ENCODE measurements at regions not wholly inside any gene's neighbourhood (a gene's known extent, or its start where the extent isn't known, plus 50 kb on each side); places are given as distances from the start of the nearest gene placed in this dataset.

DNA sequence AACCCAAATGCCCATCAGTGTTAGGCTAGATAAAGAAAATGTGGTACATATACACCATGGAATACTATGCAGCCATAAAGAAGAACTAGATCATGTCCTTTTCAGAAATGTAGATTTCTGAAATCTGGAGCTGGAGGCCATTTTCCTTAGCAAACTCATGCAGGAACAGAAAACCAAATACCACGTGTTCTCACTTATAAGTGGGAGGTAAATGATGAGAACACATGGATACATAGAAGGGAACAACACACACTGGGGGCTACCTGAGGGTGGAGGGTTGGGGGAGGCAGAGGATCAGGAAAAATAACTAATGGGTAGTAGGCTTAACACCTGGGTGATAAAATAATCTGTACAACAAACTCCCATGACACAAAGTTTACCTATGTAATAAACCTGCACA is 153.5 kb upstream of the PRNP start:
- DNase-seq (ENCODE audit: extremely low read depth in 1 of 11, low read depth in 9 of 11, low spot score in 4 of 11): no peak

DNA sequence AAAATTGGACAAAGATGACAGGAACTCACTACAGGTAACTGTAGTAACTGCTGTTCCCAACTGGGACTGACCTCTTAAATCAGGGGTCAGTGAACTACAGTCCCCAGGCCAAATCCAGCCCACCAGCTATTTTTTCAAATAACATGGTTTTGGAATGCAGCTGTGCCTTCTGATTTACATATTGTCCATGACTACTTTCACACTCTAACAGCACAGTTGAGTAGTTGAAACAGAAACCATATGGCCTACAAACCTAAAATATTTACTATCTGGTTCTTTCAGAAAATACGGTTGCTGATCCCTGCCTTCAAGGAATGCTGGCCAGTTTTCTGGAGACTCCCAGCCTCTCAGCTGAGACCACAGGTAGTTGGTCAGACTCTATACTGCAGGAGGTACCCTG is 161.5 kb upstream of the PRNP start:
- DNase-seq (ENCODE audit: extremely low read depth in 1 of 11, low read depth in 9 of 11, low spot score in 4 of 11): no peak

DNA sequence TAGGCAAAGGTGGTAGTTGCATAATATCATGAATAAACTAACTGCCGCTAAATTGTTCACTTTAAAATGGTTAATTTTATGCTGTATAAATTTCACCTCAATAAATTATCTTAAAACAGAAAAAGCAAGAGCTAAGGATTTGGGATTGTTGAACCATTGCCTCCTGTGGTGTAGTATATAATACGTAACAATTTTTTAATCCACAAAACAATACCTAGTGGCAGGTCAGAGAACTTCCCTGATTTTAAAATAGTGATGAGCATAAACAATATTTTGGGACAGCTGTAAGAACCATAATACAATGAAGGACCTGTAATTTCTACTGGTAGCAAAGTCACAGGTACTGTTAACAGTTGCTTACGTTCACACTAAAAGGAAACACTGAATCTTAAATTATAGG is 161.9 kb upstream of the PRNP start:
- no peak for DNase-seq (ENCODE audit: extremely low read depth in 1 of 11, low read depth in 9 of 11, low spot score in 4 of 11)

GRCh38 chr20:4522310-4522709 is 163.9 kb upstream of the PRNP start:
- no peak for DNase-seq (ENCODE audit: extremely low read depth in 1 of 11, low read depth in 9 of 11, low spot score in 4 of 11)

GRCh38 chr20:4521170-4521968 is 164.9 kb upstream of the PRNP start:
- DNase-seq (ENCODE audit: extremely low read depth in 1 of 11, low read depth in 9 of 11, low spot score in 4 of 11): no peak

GRCh38 chr20:4519534-4519933 is 166.7 kb upstream of the PRNP start:
- DNase-seq (ENCODE audit: extremely low read depth in 1 of 11, low read depth in 9 of 11, low spot score in 4 of 11): no peak

GRCh38 chr20:4516876-4517275 is 169.4 kb upstream of the PRNP start:
- DNase-seq (ENCODE audit: extremely low read depth in 1 of 11, low read depth in 9 of 11, low spot score in 4 of 11): no peak

DNA sequence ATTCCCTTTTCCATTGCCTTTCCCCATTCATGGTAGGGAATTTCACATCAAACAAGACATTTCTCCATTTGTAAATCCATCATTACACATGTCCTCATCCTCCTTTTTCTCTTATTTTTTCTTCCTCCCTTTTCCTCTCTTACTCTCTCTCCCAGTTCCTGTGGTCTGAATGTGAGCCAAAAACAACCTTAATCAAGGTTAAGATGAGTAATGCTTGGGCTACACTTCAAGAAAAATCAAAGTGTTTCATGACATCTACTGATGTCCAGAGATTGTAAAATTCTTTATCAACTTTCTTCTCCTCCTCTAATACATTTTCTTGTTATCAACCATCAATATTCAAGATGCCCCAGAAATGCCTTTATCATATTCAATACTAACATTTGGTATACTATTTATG is 172.5 kb upstream of the PRNP start:
- no peak for DNase-seq (ENCODE audit: extremely low read depth in 1 of 11, low read depth in 9 of 11, low spot score in 4 of 11)

DNA sequence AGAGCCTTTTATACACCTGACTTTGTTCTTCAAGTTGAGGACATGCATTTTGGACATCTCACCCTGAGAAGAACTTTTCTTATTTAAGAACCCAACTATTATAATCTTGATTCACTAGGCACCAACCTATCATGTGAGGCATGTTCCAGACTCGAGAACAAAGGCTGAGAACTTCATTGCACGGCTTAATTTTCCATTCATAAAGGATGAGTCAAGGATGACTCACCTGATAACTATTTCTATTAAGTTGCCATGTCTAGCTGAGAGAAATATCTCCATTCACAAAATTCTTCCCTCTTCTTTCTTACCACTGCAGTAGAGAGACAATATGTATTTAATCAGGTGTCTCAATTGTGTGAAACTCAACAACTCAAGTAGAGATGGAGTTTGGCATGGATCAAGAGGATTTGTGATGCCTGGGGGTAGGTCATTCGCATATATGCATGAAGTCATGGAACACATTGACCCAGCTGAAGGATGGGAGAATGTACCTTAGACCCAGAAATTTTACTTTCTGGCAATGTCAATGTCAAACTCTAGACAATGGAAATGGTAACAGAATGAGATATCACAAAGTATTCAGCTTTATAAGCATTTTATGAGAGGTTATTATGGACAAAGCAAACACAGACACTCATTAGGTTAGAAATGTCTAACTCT is 173.2 kb upstream of the PRNP start:
- no peak for DNase-seq (ENCODE audit: extremely low read depth in 1 of 11, low read depth in 9 of 11, low spot score in 4 of 11)

DNA sequence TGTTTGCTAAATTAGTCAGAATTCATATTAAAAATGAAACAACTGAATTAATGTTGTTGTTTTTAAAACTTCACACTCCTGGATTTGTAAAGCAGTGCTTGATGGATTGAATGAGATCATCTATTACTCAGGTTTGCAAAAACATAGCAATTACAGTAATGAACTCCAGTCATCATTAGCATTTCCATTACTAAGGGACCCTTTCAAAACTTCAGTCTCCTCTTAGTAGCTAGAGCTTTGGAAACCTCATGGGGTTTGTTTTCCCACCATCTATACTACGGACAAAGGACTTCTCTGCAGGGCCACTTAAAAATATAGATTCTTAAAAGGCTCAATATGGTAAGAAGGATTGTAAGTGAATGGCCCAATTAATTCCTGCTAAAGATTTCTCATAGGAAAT is 174.5 kb upstream of the PRNP start:
- no peak for DNase-seq (ENCODE audit: extremely low read depth in 1 of 11, low read depth in 9 of 11, low spot score in 4 of 11)

DNA sequence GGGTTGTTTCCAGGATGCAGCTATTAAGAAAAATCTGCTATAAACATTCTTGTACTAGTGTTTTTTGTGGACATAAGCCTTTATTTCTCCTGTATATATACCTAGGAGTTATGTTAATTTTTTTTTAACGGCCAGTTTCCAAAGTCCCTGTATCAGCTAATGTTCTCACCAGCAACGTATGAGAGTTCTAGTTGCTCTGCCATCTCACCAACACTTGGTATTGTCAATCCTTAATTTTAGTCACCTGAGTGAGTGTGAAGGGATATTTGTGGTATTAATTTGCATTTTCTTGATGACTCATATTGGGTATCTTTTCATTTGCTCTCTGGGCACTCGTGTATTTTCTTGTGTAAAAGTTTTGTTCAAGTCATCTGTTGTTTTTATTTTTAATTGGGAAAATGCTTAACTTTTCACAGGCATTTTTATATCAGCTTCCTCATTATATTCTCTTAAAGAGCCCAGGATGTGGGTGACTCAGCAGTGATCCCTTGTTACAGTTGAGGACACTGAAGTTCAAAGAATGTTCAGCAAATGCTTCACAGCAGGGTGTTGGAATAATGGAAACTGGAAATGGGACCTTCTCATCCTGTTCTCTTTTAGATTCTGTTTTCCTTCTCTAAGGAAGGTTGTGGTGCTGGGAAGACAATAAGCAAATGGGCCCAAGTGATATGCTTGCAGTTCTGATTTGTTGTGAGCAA is 176.3 kb upstream of the PRNP start:
- DNase-seq (ENCODE audit: extremely low read depth in 1 of 11, low read depth in 9 of 11, low spot score in 4 of 11): no peak

- no peak for DNase-seq (ENCODE audit: extremely low read depth in 1 of 11, low read depth in 9 of 11, low spot score in 4 of 11)
Measured at GRCh38 chr20:4508773-4509172, 177.5 kb upstream of the PRNP start.

DNA sequence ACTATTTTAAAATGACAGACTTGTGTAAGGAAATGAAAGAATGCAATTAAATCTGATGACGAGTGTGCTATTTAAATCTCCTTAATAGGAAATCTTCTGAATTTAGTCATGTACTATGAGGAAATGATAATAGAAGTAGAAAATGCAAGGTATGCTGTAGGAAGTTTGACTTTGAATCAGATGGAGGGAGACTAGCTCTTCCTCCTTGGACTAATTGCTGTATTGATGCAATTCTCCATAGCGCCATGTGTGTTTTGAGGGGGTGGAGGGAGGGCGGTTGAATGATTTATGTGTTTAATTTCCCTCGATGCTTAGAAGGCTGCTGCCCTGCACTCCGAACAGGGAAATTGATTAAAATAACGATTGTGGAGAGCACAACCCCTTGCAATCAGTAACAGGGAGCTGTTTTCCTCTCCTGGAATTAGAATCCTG is 179.0 kb upstream of the PRNP start:
- no peak for DNase-seq (ENCODE audit: extremely low read depth in 1 of 11, low read depth in 9 of 11, low spot score in 4 of 11)

- no peak for DNase-seq (ENCODE audit: extremely low read depth in 1 of 11, low read depth in 9 of 11, low spot score in 4 of 11)
Measured at GRCh38 chr20:4504814-4505213, 181.4 kb upstream of the PRNP start.

GRCh38 chr20:4502756-4503155 is 183.5 kb upstream of the PRNP start:
- no peak for DNase-seq (ENCODE audit: extremely low read depth in 1 of 11, low read depth in 9 of 11, low spot score in 4 of 11)

GRCh38 chr20:4493386-4493785 is 192.9 kb upstream of the PRNP start:
- no peak for DNase-seq (ENCODE audit: extremely low read depth in 1 of 11, low read depth in 9 of 11, low spot score in 4 of 11)

GRCh38 chr20:4491643-4492042 is 194.6 kb upstream of the PRNP start:
- no peak for DNase-seq (ENCODE audit: extremely low read depth in 1 of 11, low read depth in 9 of 11, low spot score in 4 of 11)

DNA sequence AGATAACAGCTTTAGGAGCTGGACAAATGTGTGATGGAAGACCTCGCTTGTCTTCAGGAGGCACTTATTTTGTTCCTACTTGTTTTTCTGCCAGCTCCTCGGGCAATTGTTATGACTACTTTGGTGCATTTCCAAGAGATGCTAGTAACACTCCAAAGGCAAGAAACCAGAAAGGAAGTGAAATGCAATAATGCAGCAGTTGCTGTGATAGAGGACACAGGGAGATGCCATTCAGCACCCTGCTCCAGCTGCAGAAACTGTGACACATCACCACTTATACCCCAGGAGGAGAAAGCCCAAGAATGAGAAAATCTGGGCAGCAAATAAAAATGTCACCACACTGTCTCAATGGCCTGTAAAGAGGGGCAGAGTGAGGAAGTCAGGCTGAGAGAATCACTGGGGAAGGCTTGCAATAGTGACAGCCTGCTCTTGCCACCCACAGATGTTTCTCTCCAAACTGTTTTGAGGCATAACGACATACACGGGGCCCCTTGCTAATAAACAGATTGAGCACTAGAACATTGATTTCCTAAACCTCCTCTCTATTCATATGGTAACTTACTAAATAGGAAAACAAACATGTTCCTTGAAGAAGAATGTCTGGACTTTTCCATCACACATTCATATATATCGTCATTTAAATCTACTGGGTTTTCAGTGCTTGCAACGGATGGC is 195.5 kb upstream of the PRNP start:
- no peak for DNase-seq (ENCODE audit: extremely low read depth in 1 of 11, low read depth in 9 of 11, low spot score in 4 of 11)

- DNase-seq (ENCODE audit: extremely low read depth in 1 of 11, low read depth in 9 of 11, low spot score in 4 of 11): no peak
Measured at GRCh38 chr20:4490045-4490444, 196.2 kb upstream of the PRNP start.

Data from renal cortex interstitium (tissue), 11 donors.